H9 (cell line): ENCODE measurements at regions not wholly inside any gene's neighbourhood (a gene's known extent, or its start where the extent isn't known, plus 50 kb on each side); places are given as distances from the start of the nearest gene placed in this dataset.

Experiments
- DNase-seq: peaks from one replicate; pipeline ENCODE4 v3.0.0-alpha.2; 2017
- H2AFZ ChIP-seq: one replicate; pipeline ENCODE4 v1.6.1; 2013; ENCODE audit warnings: mild to moderate bottlenecking, low read length, control low read depth, moderate library complexity
- H2AK5ac ChIP-seq: 2 replicates; pipeline ENCODE4 v1.6.1; 2013; ENCODE audit warnings: low read length, control low read depth, mixed read lengths; ENCODE audit not compliant: insufficient read length
- H2BK120ac ChIP-seq: one replicate; pipeline ENCODE4 v1.6.1; 2013; ENCODE audit warnings: low read depth, mild to moderate bottlenecking, low read length, control low read depth, inconsistent platforms; ENCODE audit not compliant: poor library complexity, severe bottlenecking
- H2BK12ac ChIP-seq: 2 replicates; pipeline ENCODE4 v1.6.1; 2013; ENCODE audit warnings: low read length, control low read depth, mixed read lengths, low read depth; ENCODE audit not compliant: insufficient read length
- H2BK15ac ChIP-seq: 2 replicates; pipeline ENCODE4 v1.6.1; 2013; ENCODE audit warnings: low read depth, low read length, control low read depth
- H2BK20ac ChIP-seq: one replicate; pipeline ENCODE4 v1.6.1; 2013; ENCODE audit warnings: low read depth, mild to moderate bottlenecking, low read length, control low read depth, inconsistent platforms; ENCODE audit not compliant: poor library complexity, severe bottlenecking
- H2BK5ac ChIP-seq: 2 replicates; pipeline ENCODE4 v1.6.1; 2013; ENCODE audit warnings: low read length, control low read depth, mixed read lengths; ENCODE audit not compliant: insufficient read length
- H3K14ac ChIP-seq: 2 replicates; pipeline ENCODE4 v1.6.1; 2013; ENCODE audit warnings: low read length, control low read depth; ENCODE audit not compliant: insufficient read depth
- H3K18ac ChIP-seq: 2 replicates; pipeline ENCODE4 v1.6.1; 2013; ENCODE audit warnings: low read depth, mild to moderate bottlenecking, mixed read lengths, low read length, control low read depth; ENCODE audit not compliant: insufficient read length
- H3K23ac ChIP-seq: 2 replicates; pipeline ENCODE4 v1.6.1; 2013; ENCODE audit warnings: low read length, control low read depth, mixed read lengths, low read depth; ENCODE audit not compliant: insufficient read length
- H3K23me2 ChIP-seq: 2 replicates; pipeline ENCODE4 v1.6.1; 2013; ENCODE audit warnings: low read depth, mild to moderate bottlenecking, mixed read lengths, low read length, control low read depth; ENCODE audit not compliant: insufficient read length, poor library complexity, severe bottlenecking
- H3K27ac ChIP-seq: 2 replicates; pipeline ENCODE4 v1.5.1; 2013; ENCODE audit warnings: low read length, control low read depth, mixed read lengths, low read depth; ENCODE audit not compliant: insufficient read length
- H3K27me3 ChIP-seq: 2 replicates; pipeline ENCODE4 v1.6.1; 2013; ENCODE audit warnings: low read length, control low read depth, inconsistent platforms; ENCODE audit not compliant: insufficient read depth
- H3K4ac ChIP-seq: 2 replicates; pipeline ENCODE4 v1.6.1; 2013; ENCODE audit warnings: low read depth, mild to moderate bottlenecking, control low read depth, inconsistent platforms, low read length, moderate library complexity
- H3K4me1 ChIP-seq: 2 replicates; pipeline ENCODE4 v1.6.1; 2013; ENCODE audit warnings: low read length, control low read depth, inconsistent platforms; ENCODE audit not compliant: insufficient read depth
- H3K4me2 ChIP-seq: 2 replicates; pipeline ENCODE4 v1.6.1; 2013; ENCODE audit warnings: low read length, control low read depth, mixed read lengths; ENCODE audit not compliant: insufficient read length, insufficient read depth
- H3K56ac ChIP-seq: 2 replicates; pipeline ENCODE4 v1.6.1; 2013; ENCODE audit warnings: low read depth, mild to moderate bottlenecking, mixed read lengths, low read length, control low read depth; ENCODE audit not compliant: insufficient read length
- H3K79me1 ChIP-seq: 2 replicates; pipeline ENCODE4 v1.6.1; 2013; ENCODE audit warnings: low read depth, mild to moderate bottlenecking, moderate library complexity, low read length, control low read depth, inconsistent platforms; ENCODE audit not compliant: insufficient read depth, poor library complexity, severe bottlenecking
- H3K79me2 ChIP-seq: 2 replicates; pipeline ENCODE4 v1.6.1; 2013; ENCODE audit warnings: low read length, control low read depth, inconsistent platforms; ENCODE audit not compliant: insufficient read depth
- H3K9ac ChIP-seq: 2 replicates; pipeline ENCODE4 v1.6.1; 2013; ENCODE audit warnings: low read length, control low read depth, mixed read lengths; ENCODE audit not compliant: insufficient read length; ENCODE audit errors: extremely low read depth
- H3K9me3 ChIP-seq: one replicate; pipeline ENCODE4 v1.6.1; 2013; ENCODE audit warnings: low read depth, low read length, inconsistent platforms; ENCODE audit not compliant: control insufficient read depth
- H3T11ph ChIP-seq: one replicate; pipeline ENCODE4 v1.6.1; 2013; ENCODE audit warnings: mild to moderate bottlenecking, low read length, control low read depth, inconsistent platforms
- H4K20me1 ChIP-seq: one replicate; pipeline ENCODE4 v1.6.1; 2013; ENCODE audit not compliant: control insufficient read depth, insufficient read length, insufficient read depth
- H4K5ac ChIP-seq: 2 replicates; pipeline ENCODE4 v1.6.1; 2013; ENCODE audit warnings: low read depth, mild to moderate bottlenecking, mixed read lengths, low read length, control low read depth; ENCODE audit not compliant: insufficient read length
- H4K8ac ChIP-seq: replicated peaks from 2 replicates; pipeline ENCODE4 v1.6.1; 2013; ENCODE audit warnings: low read length, control low read depth, mixed read lengths, low read depth; ENCODE audit not compliant: insufficient read length
- H4K91ac ChIP-seq: 2 replicates; pipeline ENCODE4 v1.6.1; 2013; ENCODE audit warnings: low read depth, mild to moderate bottlenecking, moderate library complexity, mixed read lengths, low read length, control low read depth; ENCODE audit not compliant: insufficient read length
- H3K27ac Mint-ChIP-seq, 3 experiments: 2 replicates in 2 of 3; 3 replicates in 1 of 3; pipeline ENCODE4 v1.8.0; 2020 to 2021; ENCODE audit warnings: mixed read lengths in 3 of 3, mild to moderate bottlenecking in 1 of 3, moderate library complexity in 1 of 3
- H3K27me3 Mint-ChIP-seq: 2 replicates; pipeline ENCODE4 v1.8.0; 2021; ENCODE audit warnings: low read depth, mild to moderate bottlenecking, moderate library complexity, mixed read lengths
- H3K36me3 Mint-ChIP-seq, 3 experiments: 2 replicates in 2 of 3; 3 replicates in 1 of 3; pipeline ENCODE4 v1.8.0; 2020 to 2021; ENCODE audit warnings: low read depth in 3 of 3, mixed read lengths in 3 of 3; ENCODE audit not compliant: insufficient read depth in 1 of 3
- H3K4me1 Mint-ChIP-seq, 2 experiments: 2 replicates each; pipeline ENCODE4 v1.8.0; 2020; ENCODE audit warnings: mixed read lengths in 2 of 2
- H3K4me3 Mint-ChIP-seq, 2 experiments: 2 replicates in 1 of 2; 3 replicates in 1 of 2; pipeline ENCODE4 v1.8.0; 2020 to 2021; ENCODE audit warnings: mild to moderate bottlenecking in 2 of 2, mixed read lengths in 2 of 2, moderate library complexity in 1 of 2
- H3K9me3 Mint-ChIP-seq, 2 experiments: 2 replicates in 1 of 2; 3 replicates in 1 of 2; pipeline ENCODE4 v1.8.0; 2020; ENCODE audit warnings: mild to moderate bottlenecking in 2 of 2, mixed read lengths in 2 of 2, moderate library complexity in 1 of 2
- WGBS: extraction: QIAGEN DNeasy Blood & Tissue Kit; methylation state at CpG from one replicate; pipeline ENCODE4 v1.1.7; 2013; ENCODE audit warnings: missing lambda C conversion rate, low lambda C conversion rate, mixed read lengths; ENCODE audit not compliant: insufficient read length; ENCODE audit errors: extremely low coverage; 5-methylcytosine and 5-hydroxymethylcytosine counted together
- TF ChIP-seq, protein P1 (sequence below): fragments of 200-600 bp; sonication (generic); conservative IDR thresholded peaks from 3 replicates; pipeline ENCODE4 v1.8.0; 2021; ENCODE audit warnings: antibody characterized with exemption, mild to moderate bottlenecking

DNA sequence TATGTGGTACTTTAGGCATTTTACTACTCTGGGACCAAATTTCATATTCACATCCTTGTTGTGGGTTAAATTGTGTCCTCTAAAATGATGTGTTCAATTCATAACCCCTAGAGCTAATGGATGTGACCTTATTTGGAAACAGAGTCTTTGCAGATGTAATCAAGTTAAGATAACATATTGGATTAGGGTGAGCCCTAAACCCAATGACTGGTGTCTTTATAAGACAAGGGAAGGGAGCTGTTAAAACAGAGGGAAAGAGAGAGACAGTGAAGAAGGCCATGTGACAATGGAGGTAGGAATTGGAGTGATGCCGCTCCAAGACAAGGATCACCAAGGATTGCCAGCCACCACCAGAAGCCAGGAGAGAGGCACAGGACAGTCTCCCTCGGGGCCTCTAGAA lies 220.0 kb downstream of the ADGRG6 start:
- peaks cover 0 to 6% (median 0%) of the 10 kb centered on the region in 3 experiments; a peak in 2 of 7 replicates for H3K36me3 Mint-ChIP-seq
- H4K8ac ChIP-seq = no peak overlapping the region
- H2AK5ac ChIP-seq = no peak overlapping the region
- no peaks in the 10 kb centered on the region for H3K79me2 ChIP-seq
- no peak overlapping the region for H2AFZ ChIP-seq
- H4K20me1 ChIP-seq = no peaks in the 10 kb centered on the region
- no peaks in the 10 kb centered on the region for H3K79me1 ChIP-seq
- H4K5ac ChIP-seq = no peak overlapping the region
- no peak overlapping the region for H3K23ac ChIP-seq
- DNase-seq = no peak
- no peak overlapping the region for H2BK20ac ChIP-seq
- H3K56ac ChIP-seq = no peak overlapping the region
- no peak overlapping the region; a peak in 1 of 7 replicates for H3K27ac Mint-ChIP-seq
- TF ChIP-seq, protein P1, sequence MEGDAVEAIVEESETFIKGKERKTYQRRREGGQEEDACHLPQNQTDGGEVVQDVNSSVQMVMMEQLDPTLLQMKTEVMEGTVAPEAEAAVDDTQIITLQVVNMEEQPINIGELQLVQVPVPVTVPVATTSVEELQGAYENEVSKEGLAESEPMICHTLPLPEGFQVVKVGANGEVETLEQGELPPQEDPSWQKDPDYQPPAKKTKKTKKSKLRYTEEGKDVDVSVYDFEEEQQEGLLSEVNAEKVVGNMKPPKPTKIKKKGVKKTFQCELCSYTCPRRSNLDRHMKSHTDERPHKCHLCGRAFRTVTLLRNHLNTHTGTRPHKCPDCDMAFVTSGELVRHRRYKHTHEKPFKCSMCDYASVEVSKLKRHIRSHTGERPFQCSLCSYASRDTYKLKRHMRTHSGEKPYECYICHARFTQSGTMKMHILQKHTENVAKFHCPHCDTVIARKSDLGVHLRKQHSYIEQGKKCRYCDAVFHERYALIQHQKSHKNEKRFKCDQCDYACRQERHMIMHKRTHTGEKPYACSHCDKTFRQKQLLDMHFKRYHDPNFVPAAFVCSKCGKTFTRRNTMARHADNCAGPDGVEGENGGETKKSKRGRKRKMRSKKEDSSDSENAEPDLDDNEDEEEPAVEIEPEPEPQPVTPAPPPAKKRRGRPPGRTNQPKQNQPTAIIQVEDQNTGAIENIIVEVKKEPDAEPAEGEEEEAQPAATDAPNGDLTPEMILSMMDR = no peak
- H3K9me3 ChIP-seq = no peaks in the 10 kb centered on the region
- no peak overlapping the region for H3K4me2 ChIP-seq
- H3K23me2 ChIP-seq = no peaks in the 10 kb centered on the region
- no peaks in the 10 kb centered on the region for H3K27me3 ChIP-seq
- H3K4ac ChIP-seq = no peak overlapping the region
- no peak overlapping the region for H2BK12ac ChIP-seq
- H2BK120ac ChIP-seq = no peak overlapping the region
- 0 out of 4 replicates have a peak, but pooled peaks cover 0 to 3% of the 10 kb centered on the region in 2 experiments for H3K4me1 Mint-ChIP-seq
- no peaks in the 10 kb centered on the region for H3K27me3 Mint-ChIP-seq
- H3K14ac ChIP-seq = no peak overlapping the region
- no peak overlapping the region for H3K18ac ChIP-seq
- peaks cover 5 to 9% of the 10 kb centered on the region in 2 experiments; a peak in 3 of 5 replicates for H3K9me3 Mint-ChIP-seq
- no peak overlapping the region for H4K91ac ChIP-seq
- H3K9ac ChIP-seq = no peak overlapping the region
- no peak overlapping the region for H3T11ph ChIP-seq
- WGBS = no CpG with 5 or more reads among the region's 2 CpGs
- no peaks in the 10 kb centered on the region for H3K4me1 ChIP-seq
- H3K4me3 Mint-ChIP-seq = no peak overlapping the region
- no peak overlapping the region for H3K27ac ChIP-seq
- no peak overlapping the region for H2BK15ac ChIP-seq
- no peak overlapping the region for H2BK5ac ChIP-seq
